ENCODE measurements at regions not wholly inside any gene's neighbourhood (a gene's known extent, or its start where the extent isn't known, plus 50 kb on each side); places are given as distances from the start of the nearest gene placed in this dataset.
"Not testable (repeated sequence)": the region's sequence is repeated elsewhere in the genome, so short reads cannot be mapped to it uniquely, and the experiment has no call there.

DNA sequence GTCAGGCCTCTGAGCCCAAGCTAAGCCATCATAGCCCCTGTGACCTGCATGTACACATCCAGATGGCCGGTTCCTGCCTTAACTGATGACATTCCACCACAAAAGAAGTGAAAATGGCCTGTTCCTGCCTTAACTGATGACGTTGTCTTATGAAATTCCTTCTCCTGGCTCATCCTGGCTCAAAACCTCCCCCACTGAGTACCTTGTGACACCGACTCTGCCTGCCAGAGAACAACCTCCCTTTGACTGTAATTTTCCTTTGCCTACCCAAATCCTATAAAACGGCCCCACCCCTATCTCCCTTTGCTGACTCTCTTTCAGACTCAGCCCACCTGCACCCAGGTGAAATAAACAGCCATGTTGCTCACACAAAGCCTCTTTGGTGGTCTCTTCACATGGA, 77.7 kb upstream of the CCZ1B start:
- in situ Hi-C loops (cut with MboI), result loop anchor here (25.0 kb wide), 1 partner anchor 916 kb away; no protein-coding TSS in a partner anchor
- H3K9ac ChIP-seq; H3F3A ChIP-seq (ENCODE audit: insufficient read depth); H3K79me2 ChIP-seq (ENCODE audit: insufficient read depth); H2AFZ ChIP-seq; H3K9me2 ChIP-seq (ENCODE audit: insufficient read depth); H3K4me2 ChIP-seq (ENCODE audit: unreplicated experiment); H3K27me3 ChIP-seq (replicated peaks; ENCODE audit: insufficient read depth); H4K20me1 ChIP-seq (ENCODE audit: insufficient read depth); H3K36me3 ChIP-seq (ENCODE audit: low read depth); H3K4me1 ChIP-seq (ENCODE audit: insufficient read depth); H3K4me3 ChIP-seq; DNase-seq; H3K27ac ChIP-seq; H3K9me3 ChIP-seq (ENCODE audit: low read depth): not testable (repeated sequence)
- WGBS, 2 experiments (ENCODE audit: low coverage in 1 of 2, low lambda C conversion rate in 2 of 2, missing lambda C conversion rate in 2 of 2), result 25 to 33% methylated on average over 4 of the region's 4 CpGs

DNA sequence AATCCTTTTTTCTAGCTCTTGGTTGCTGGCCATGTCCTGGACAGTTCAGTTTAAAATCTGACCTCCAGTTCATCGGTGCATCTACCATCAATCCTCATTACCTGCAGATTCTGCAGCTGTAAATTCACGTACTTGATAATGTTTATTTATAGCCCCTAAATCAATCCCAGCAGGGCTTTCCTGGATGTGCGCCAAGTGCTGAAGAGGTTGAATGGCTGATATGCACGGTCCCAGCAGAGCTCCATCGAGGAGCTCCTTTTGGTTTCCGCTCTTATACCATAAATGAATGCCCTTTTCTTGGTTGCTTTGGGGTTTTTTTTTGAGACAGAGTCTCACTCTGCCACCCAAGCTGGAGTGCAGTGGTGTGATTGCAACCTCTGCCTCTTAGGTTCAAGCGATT, 91.2 kb upstream of the CCZ1B start:
- WGBS, 2 experiments (ENCODE audit: low coverage in 1 of 2, low lambda C conversion rate in 2 of 2, missing lambda C conversion rate in 2 of 2), result 42 to 44% methylated on average over 7 of the region's 7 CpGs
- in situ Hi-C loops (cut with MboI), result loop anchor here (25.0 kb wide), 1 partner anchor 930 kb away; no protein-coding TSS in a partner anchor

DNA sequence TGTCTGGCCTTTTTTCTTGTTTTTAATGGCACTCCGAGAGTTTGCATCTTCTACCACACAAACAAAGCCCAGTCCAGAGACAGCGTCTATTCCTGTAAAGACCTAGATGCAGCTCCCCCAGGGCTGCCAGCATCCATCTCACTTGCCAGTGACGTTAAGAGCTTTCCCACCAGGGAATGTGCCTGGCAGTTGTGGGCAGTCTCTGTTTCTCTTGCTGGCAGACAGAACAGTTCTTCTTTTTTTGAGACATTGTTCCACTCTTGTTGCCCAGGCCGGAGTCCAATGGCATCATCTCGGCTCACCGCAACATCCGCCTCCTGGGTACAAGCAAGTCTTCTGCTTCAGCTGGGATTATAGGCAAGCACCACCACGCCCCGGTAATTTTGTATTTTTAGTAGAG, 93.1 kb upstream of the CCZ1B start:
- H3K27ac ChIP-seq, result not testable (repeated sequence)

More for the DNA sequence above, 91.2 kb upstream of the CCZ1B start:
- Histone ChIP-seq H3K9me3 (ENCODE audit: low read depth) (no peaks in the 10 kb centered on the region), H4K20me1 (ENCODE audit: insufficient read depth) (no peaks in the 10 kb centered on the region), H3K9me2 (ENCODE audit: insufficient read depth) (no peaks in the 10 kb centered on the region), H3K4me2 (ENCODE audit: unreplicated experiment) (no peak overlapping the region), H3K27me3 (replicated peaks; ENCODE audit: insufficient read depth) (no peaks in the 10 kb centered on the region; the same call in 1 of the 2 replicates), H3F3A (ENCODE audit: insufficient read depth) (no peaks in the 10 kb centered on the region), H2AFZ (no peak overlapping the region), H3K4me1 (ENCODE audit: insufficient read depth) (no peaks in the 10 kb centered on the region), H3K27ac (no peak overlapping the region), H3K4me3 (no peak overlapping the region), H3K79me2 (ENCODE audit: insufficient read depth) (no peaks in the 10 kb centered on the region), H3K9ac (no peak overlapping the region), H3K36me3 (ENCODE audit: low read depth) (no peaks in the 10 kb centered on the region)
- TF ChIP-seq EZH2phosphoT487 (IDR thresholded peaks at IDR 0.05; ENCODE audit: insufficient read depth, low read depth) (no peak), EZH2 (IDR thresholded peaks at IDR 0.05; ENCODE audit: insufficient read depth, poor library complexity, severe bottlenecking) (no peak)
- no peak for DNase-seq

DNA sequence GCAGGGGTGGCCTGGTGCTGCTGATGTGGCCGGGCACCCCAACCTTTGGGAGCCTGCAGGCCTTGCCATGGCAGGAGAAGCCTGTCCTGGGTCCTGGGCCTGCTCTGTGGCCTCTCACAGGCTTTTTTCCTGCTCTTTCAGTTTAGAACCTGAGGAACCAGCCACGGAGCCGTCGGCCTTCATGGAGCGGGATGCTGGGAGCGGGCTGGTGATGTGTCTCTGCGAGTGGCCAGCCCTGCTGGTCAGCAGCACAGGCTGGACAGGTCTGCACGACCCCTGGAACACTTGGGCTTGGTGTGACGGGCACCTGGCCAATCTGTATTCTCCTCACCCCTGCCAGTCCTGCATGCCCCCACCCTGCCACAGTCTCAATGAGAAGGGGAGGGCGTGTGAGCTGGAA, 98.4 kb upstream of the CCZ1B start:
- not testable (repeated sequence) for H3K79me2 ChIP-seq (ENCODE audit: insufficient read depth); H3K9me3 ChIP-seq (ENCODE audit: low read depth); H3K36me3 ChIP-seq (ENCODE audit: low read depth); H3K9me2 ChIP-seq (ENCODE audit: insufficient read depth); H3K4me1 ChIP-seq (ENCODE audit: insufficient read depth); H4K20me1 ChIP-seq (ENCODE audit: insufficient read depth); H3K4me2 ChIP-seq (ENCODE audit: unreplicated experiment); H3F3A ChIP-seq (ENCODE audit: insufficient read depth); H3K27me3 ChIP-seq (replicated peaks; ENCODE audit: insufficient read depth); H3K4me3 ChIP-seq; H3K9ac ChIP-seq; H3K27ac ChIP-seq; H2AFZ ChIP-seq; DNase-seq
- in situ Hi-C loops (cut with MboI), result loop anchor here (25.0 kb wide), 1 partner anchor 937 kb away; no protein-coding TSS in a partner anchor
- 73 to 81% methylated on average over 9 to 10 of the region's 10 CpGs for WGBS, 2 experiments (ENCODE audit: low coverage in 1 of 2, low lambda C conversion rate in 2 of 2, missing lambda C conversion rate in 2 of 2)

More for the DNA sequence above, 93.1 kb upstream of the CCZ1B start:
- H4K20me1 ChIP-seq (ENCODE audit: insufficient read depth); H3K79me2 ChIP-seq (ENCODE audit: insufficient read depth); H3F3A ChIP-seq (ENCODE audit: insufficient read depth); H3K9ac ChIP-seq; H3K27me3 ChIP-seq (replicated peaks; ENCODE audit: insufficient read depth); H3K9me2 ChIP-seq (ENCODE audit: insufficient read depth); H3K4me1 ChIP-seq (ENCODE audit: insufficient read depth); DNase-seq; H3K36me3 ChIP-seq (ENCODE audit: low read depth); H3K9me3 ChIP-seq (ENCODE audit: low read depth); H2AFZ ChIP-seq; H3K4me3 ChIP-seq; H3K4me2 ChIP-seq (ENCODE audit: unreplicated experiment): not testable (repeated sequence)
- in situ Hi-C loops (cut with MboI), result loop anchor here (25.0 kb wide), 1 partner anchor 932 kb away; no protein-coding TSS in a partner anchor
- 59 to 62% methylated on average over 7 to 9 of the region's 9 CpGs for WGBS, 2 experiments (ENCODE audit: low coverage in 1 of 2, low lambda C conversion rate in 2 of 2, missing lambda C conversion rate in 2 of 2)

DNA sequence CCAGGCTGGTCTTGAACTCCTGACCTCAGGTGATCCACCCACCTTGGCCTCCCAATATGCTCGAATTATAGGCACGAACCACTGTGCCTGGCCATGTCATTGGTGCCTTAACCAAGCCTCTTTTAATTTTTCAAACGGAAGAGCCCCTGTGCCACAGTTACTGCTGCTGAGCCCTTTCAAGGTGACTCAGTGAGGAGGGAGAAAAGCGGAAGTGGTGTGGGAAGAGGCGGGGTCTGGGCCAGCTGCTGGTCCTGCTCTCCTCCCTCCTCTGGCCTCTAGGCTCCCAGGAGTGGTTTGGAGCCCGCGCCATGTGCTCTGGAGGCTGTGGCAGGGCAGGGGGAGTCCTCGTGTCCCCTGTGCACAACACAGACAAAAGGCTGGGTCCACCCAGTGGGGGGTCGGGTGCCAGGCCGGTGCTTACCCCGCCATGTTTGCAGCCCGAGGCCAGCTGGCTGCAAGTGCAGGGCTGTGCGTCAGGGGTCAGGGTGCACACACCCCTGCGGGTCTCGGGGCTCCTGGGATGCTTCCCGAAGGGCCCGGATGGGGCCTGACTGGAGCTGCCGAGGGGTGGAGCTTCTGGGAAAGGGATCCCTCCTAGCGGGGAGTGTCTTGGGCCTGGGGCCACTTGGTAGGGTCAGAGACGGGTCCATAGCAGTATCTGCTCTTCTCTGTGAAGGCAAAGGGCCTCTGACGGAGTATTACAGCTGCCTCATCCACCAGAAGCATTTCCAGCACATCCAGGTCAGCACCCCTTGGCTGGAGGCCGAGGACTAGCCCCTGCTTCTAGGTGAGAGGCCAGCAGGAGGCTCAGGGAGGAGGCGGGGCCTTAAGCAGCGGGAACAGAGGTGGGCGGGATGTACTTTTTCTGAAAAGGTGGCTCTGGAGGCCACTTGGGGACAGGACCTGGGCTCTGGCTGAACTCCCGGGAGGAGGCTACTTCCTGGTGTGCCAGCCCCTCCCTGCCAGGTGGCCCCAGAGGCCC, 100.4 kb upstream of the CCZ1B start:
- not testable (repeated sequence) for H3K4me3 ChIP-seq; H3K4me2 ChIP-seq (ENCODE audit: unreplicated experiment); H3K9ac ChIP-seq; H3K27ac ChIP-seq; H3K9me3 ChIP-seq (ENCODE audit: low read depth); H3K4me1 ChIP-seq (ENCODE audit: insufficient read depth); H2AFZ ChIP-seq; DNase-seq; H3F3A ChIP-seq (ENCODE audit: insufficient read depth); H3K36me3 ChIP-seq (ENCODE audit: low read depth); H3K9me2 ChIP-seq (ENCODE audit: insufficient read depth); H4K20me1 ChIP-seq (ENCODE audit: insufficient read depth); H3K27me3 ChIP-seq (replicated peaks; ENCODE audit: insufficient read depth); H3K79me2 ChIP-seq (ENCODE audit: insufficient read depth)
- 77 to 81% methylated on average over 24 to 25 of the region's 26 CpGs for WGBS, 2 experiments (ENCODE audit: low coverage in 1 of 2, low lambda C conversion rate in 2 of 2, missing lambda C conversion rate in 2 of 2)
- in situ Hi-C loops (cut with MboI), result loop anchor here (25.0 kb wide), 1 partner anchor 339 kb away; the partner anchor contains the start of genes INTS15 and ZDHHC4

DNA sequence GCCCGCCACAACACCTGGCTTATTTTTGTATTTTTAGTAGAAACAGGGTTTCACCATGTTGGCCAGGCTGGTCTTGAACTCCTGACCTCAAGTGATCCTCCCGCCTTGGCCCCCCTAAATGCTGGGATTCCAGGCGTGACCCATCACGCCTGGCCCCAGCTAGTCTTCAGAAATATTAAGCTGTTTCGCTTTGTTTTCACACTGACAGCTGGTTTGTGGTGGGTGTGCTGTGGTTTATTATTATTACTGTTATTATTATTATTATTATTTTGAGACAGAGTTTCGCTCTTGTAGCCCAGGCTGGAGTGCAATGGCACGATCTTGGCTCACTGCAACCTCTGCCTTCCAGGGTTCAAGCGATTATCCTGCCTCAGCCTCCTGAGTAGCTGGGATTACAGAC, 101.6 kb upstream of the CCZ1B start:
- in situ Hi-C loops (cut with MboI), result loop anchor here (25.0 kb wide), 1 partner anchor 340 kb away; the partner anchor contains the start of genes INTS15 and ZDHHC4
- not testable (repeated sequence) for H3K27me3 ChIP-seq (replicated peaks; ENCODE audit: insufficient read depth); H3K79me2 ChIP-seq (ENCODE audit: insufficient read depth); H3K4me2 ChIP-seq (ENCODE audit: unreplicated experiment); H3F3A ChIP-seq (ENCODE audit: insufficient read depth); H3K9ac ChIP-seq; H3K9me2 ChIP-seq (ENCODE audit: insufficient read depth); H2AFZ ChIP-seq; H4K20me1 ChIP-seq (ENCODE audit: insufficient read depth); DNase-seq; H3K9me3 ChIP-seq (ENCODE audit: low read depth); H3K27ac ChIP-seq; H3K4me1 ChIP-seq (ENCODE audit: insufficient read depth); H3K4me3 ChIP-seq; H3K36me3 ChIP-seq (ENCODE audit: low read depth)
- 72 to 74% methylated on average over 8 of the region's 8 CpGs for WGBS, 2 experiments (ENCODE audit: low coverage in 1 of 2, low lambda C conversion rate in 2 of 2, missing lambda C conversion rate in 2 of 2)

DNA sequence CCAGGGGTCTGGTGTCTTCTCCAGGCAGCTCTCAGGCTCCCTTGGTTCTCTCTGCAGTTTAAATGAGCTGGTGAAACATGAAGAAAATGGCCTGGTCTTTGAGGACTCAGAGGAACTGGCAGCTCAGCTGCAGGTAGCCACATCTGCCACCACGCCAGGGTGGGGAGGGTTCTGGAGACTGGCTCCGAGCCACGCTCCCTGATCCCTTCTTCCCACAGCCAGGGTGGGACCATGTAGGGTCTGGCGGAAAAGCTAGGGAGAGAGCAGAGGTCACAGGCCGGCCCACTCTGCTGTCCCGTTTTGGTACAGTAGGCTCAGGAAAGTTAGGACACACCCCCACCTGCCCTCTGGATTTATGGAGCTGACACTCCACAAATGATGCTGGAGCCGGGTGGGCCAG, 103.5 kb upstream of the CCZ1B start:
- H3K36me3 ChIP-seq (ENCODE audit: low read depth); H3K79me2 ChIP-seq (ENCODE audit: insufficient read depth); H3K9me2 ChIP-seq (ENCODE audit: insufficient read depth); H2AFZ ChIP-seq; H3F3A ChIP-seq (ENCODE audit: insufficient read depth); DNase-seq; H3K27me3 ChIP-seq (replicated peaks; ENCODE audit: insufficient read depth); H4K20me1 ChIP-seq (ENCODE audit: insufficient read depth); H3K27ac ChIP-seq; H3K9me3 ChIP-seq (ENCODE audit: low read depth); H3K4me1 ChIP-seq (ENCODE audit: insufficient read depth); H3K9ac ChIP-seq; H3K4me2 ChIP-seq (ENCODE audit: unreplicated experiment); H3K4me3 ChIP-seq: not testable (repeated sequence)
- 74 to 77% methylated on average over 5 to 7 of the region's 7 CpGs for WGBS, 2 experiments (ENCODE audit: low coverage in 1 of 2, low lambda C conversion rate in 2 of 2, missing lambda C conversion rate in 2 of 2)
- in situ Hi-C loops (cut with MboI), result loop anchor here (25.0 kb wide), 1 partner anchor 342 kb away; the partner anchor contains the start of genes INTS15 and ZDHHC4

Data from GM23248 (cell line).